CD14-positive monocyte (primary cell): ENCODE measurements at regions not wholly inside any gene's neighbourhood (a gene's known extent, or its start where the extent isn't known, plus 50 kb on each side); places are given as distances from the start of the nearest gene placed in this dataset.

Experiments
- DNase-seq, 3 donors: peaks; one replicate each; pipeline ENCODE4 v3.0.0-alpha.2; 2011 to 2022
- H2AFZ ChIP-seq: 2 replicates; pipeline ENCODE4 v1.6.0; 2012; ENCODE audit warnings: mild to moderate bottlenecking, low read depth, low read length, inconsistent platforms; ENCODE audit not compliant: insufficient read depth, poor library complexity, severe bottlenecking
- H3K27ac ChIP-seq, 2 donors: 1 replicate in 1 of 2; 2 replicates in 1 of 2; pipeline ENCODE4 v1.5.1; 2012 to 2013; ENCODE audit warnings: low read length in 2 of 2, control low read depth in 1 of 2, inconsistent platforms in 1 of 2, low read depth in 1 of 2, mild to moderate bottlenecking in 1 of 2
- H3K27me3 ChIP-seq, 2 donors: one replicate each; pipeline versions ENCODE4 v1.6.0 to v1.6.1; 2011 to 2013; ENCODE audit warnings: low read length in 2 of 2; ENCODE audit not compliant: control insufficient read depth in 2 of 2, insufficient read depth in 2 of 2
- H3K36me3 ChIP-seq, 2 donors: replicated peaks in 1 of 2; 1 replicate in 1 of 2; 2 replicates in 1 of 2; pipeline versions ENCODE4 v1.5.1 to v1.6.1; 2012 to 2013; ENCODE audit warnings: low read length in 2 of 2, control low read depth in 1 of 2, inconsistent platforms in 1 of 2, mild to moderate bottlenecking in 1 of 2; ENCODE audit not compliant: insufficient read depth in 2 of 2, control insufficient read depth in 1 of 2
- H3K4me1 ChIP-seq, 2 donors: 1 replicate in 1 of 2; 2 replicates in 1 of 2; pipeline versions ENCODE4 v1.5.1 to v1.6.1; 2012 to 2013; ENCODE audit warnings: low read length in 2 of 2, control low read depth in 1 of 2, inconsistent platforms in 1 of 2, mild to moderate bottlenecking in 1 of 2, moderate library complexity in 1 of 2; ENCODE audit not compliant: insufficient read depth in 2 of 2, control insufficient read depth in 1 of 2
- H3K4me2 ChIP-seq: replicated peaks from 2 replicates; pipeline ENCODE3; 2012; ENCODE audit warnings: low read length, moderate library complexity, mild to moderate bottlenecking; ENCODE audit not compliant: poor library complexity, severe bottlenecking; ENCODE audit errors: extremely low read depth
- H3K4me3 ChIP-seq, 3 experiments: fragments of 200-600 bp in 1 of 3; sonication (generic) in 1 of 3; replicated peaks in 1 of 3; 1 replicate in 2 of 3; 2 replicates in 1 of 3; pipeline ENCODE4 v1.5.1; 2011 to 2013; ENCODE audit warnings: low read length in 3 of 3, mild to moderate bottlenecking in 3 of 3, control low read depth in 2 of 3, low read depth in 2 of 3, inconsistent platforms in 1 of 3, moderate library complexity in 1 of 3
- H3K79me2 ChIP-seq: 2 replicates; pipeline ENCODE4 v1.6.0; 2012; ENCODE audit warnings: mild to moderate bottlenecking, control low read depth, inconsistent platforms, low read length, moderate library complexity; ENCODE audit not compliant: insufficient read depth
- H3K9ac ChIP-seq: 2 replicates; pipeline ENCODE4 v1.6.0; 2017; ENCODE audit warnings: low read length, mild to moderate bottlenecking; ENCODE audit not compliant: insufficient read depth, poor library complexity, severe bottlenecking
- H3K9me3 ChIP-seq, 2 donors: replicated peaks in 1 of 2; 1 replicate in 1 of 2; 2 replicates in 1 of 2; pipeline versions ENCODE4 v1.5.1 to v1.6.1; 2012 to 2013; ENCODE audit warnings: low read length in 2 of 2, control low read depth in 1 of 2; ENCODE audit not compliant: control insufficient read depth in 1 of 2, insufficient read depth in 1 of 2
- H4K20me1 ChIP-seq: 2 replicates; pipeline ENCODE4 v1.6.0; 2012; ENCODE audit warnings: mild to moderate bottlenecking, low read length, control low read depth, moderate library complexity; ENCODE audit not compliant: insufficient read depth
- H3K27ac Mint-ChIP-seq, 7 donors: one replicate each; pipeline ENCODE4 v1.8.0; 2020; ENCODE audit warnings: mild to moderate bottlenecking in 7 of 7, mixed read lengths in 7 of 7, moderate library complexity in 6 of 7, inconsistent platforms in 2 of 7
- H3K27me3 Mint-ChIP-seq, 3 donors: one replicate each; pipeline ENCODE4 v1.8.0; 2021 to 2022; ENCODE audit warnings: low read depth in 3 of 3, mild to moderate bottlenecking in 3 of 3, mixed read lengths in 3 of 3, moderate library complexity in 3 of 3, inconsistent platforms in 1 of 3
- H3K36me3 Mint-ChIP-seq, 2 donors: one replicate each; pipeline ENCODE4 v1.8.0; 2020; ENCODE audit warnings: mixed read lengths in 2 of 2, inconsistent platforms in 1 of 2, mild to moderate bottlenecking in 1 of 2
- H3K4me1 Mint-ChIP-seq: one replicate; pipeline ENCODE4 v1.8.0; 2020; ENCODE audit warnings: mild to moderate bottlenecking, mixed read lengths
- H3K4me3 Mint-ChIP-seq, 2 donors: one replicate each; pipeline ENCODE4 v1.8.0; 2020; ENCODE audit warnings: mild to moderate bottlenecking in 2 of 2, mixed read lengths in 2 of 2, moderate library complexity in 1 of 2
- H3K9me3 Mint-ChIP-seq, 7 donors: one replicate each; pipeline ENCODE4 v1.8.0; 2020 to 2022; ENCODE audit warnings: mixed read lengths in 7 of 7, mild to moderate bottlenecking in 6 of 7, moderate library complexity in 6 of 7, inconsistent platforms in 2 of 7
- WGBS: methylation state at CpG from one replicate; pipeline ENCODE4 v1.1.5; 2013; ENCODE audit warnings: missing lambda C conversion rate; ENCODE audit not compliant: insufficient coverage; 5-methylcytosine and 5-hydroxymethylcytosine counted together
- intact Hi-C, 2 donors: fragments of 100-400 bp; cut with micrococcal nuclease; formaldehyde crosslinking; loops; one replicate each; pipeline versions ENCODE4 v1.15.0 to v1.15.1; 2023
- TF ChIP-seq, protein P1 (sequence below): fragments of 200-600 bp; IDR thresholded peaks from one replicate; pipeline ENCODE4 v1.8.0; 2022; ENCODE audit warnings: antibody characterized with exemption, mild to moderate bottlenecking

DNA sequence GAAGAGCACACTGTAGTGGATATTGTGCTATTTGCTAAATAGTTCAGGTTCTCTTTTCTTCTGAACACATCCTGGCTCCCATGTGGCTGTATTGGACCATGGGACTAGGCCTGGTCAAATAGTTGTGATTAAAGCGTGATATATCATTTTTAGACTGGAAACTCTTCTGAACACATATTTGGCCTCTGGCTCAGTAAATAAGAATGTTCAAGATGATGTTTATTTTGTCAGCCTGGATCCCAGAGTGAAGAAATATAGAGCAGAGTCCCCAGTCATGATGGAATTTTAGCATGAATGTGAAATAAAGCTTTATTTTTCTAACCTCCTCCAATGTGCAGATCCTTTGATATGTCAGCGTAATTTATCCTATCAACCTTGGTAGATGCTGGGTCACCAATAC lies 542.6 kb downstream of the ADGRL2 start:
- TF ChIP-seq, protein P1, sequence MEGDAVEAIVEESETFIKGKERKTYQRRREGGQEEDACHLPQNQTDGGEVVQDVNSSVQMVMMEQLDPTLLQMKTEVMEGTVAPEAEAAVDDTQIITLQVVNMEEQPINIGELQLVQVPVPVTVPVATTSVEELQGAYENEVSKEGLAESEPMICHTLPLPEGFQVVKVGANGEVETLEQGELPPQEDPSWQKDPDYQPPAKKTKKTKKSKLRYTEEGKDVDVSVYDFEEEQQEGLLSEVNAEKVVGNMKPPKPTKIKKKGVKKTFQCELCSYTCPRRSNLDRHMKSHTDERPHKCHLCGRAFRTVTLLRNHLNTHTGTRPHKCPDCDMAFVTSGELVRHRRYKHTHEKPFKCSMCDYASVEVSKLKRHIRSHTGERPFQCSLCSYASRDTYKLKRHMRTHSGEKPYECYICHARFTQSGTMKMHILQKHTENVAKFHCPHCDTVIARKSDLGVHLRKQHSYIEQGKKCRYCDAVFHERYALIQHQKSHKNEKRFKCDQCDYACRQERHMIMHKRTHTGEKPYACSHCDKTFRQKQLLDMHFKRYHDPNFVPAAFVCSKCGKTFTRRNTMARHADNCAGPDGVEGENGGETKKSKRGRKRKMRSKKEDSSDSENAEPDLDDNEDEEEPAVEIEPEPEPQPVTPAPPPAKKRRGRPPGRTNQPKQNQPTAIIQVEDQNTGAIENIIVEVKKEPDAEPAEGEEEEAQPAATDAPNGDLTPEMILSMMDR: no peak
- Mint-ChIP-seq H3K4me3 (no peak overlapping the region), H3K36me3 (no peaks in the 10 kb centered on the region), H3K27ac (no peak overlapping the region), H3K27me3 (peaks cover 0 to 2% (median 0%) of the 10 kb centered on the region in 3 donors), H3K4me1 (no peaks in the 10 kb centered on the region), H3K9me3 (peaks cover 0 to 5% (median 3%) of the 10 kb centered on the region in 7 donors)
- Histone ChIP-seq H2AFZ (no peak overlapping the region), H3K4me2 (no peak overlapping the region), H3K4me3 (no peak overlapping the region), H3K27ac (no peak overlapping the region), H3K4me1 (no peaks in the 10 kb centered on the region), H3K27me3 (no peaks in the 10 kb centered on the region), H3K79me2 (no peaks in the 10 kb centered on the region), H3K9me3 (no peaks in the 10 kb centered on the region), H3K9ac (no peak overlapping the region), H3K36me3 (no peaks in the 10 kb centered on the region), H4K20me1 (no peaks in the 10 kb centered on the region)
- no peak for DNase-seq
- 83% methylated on average over 1 of the region's 2 CpGs for WGBS
- intact Hi-C loops: no loop called here

DNA sequence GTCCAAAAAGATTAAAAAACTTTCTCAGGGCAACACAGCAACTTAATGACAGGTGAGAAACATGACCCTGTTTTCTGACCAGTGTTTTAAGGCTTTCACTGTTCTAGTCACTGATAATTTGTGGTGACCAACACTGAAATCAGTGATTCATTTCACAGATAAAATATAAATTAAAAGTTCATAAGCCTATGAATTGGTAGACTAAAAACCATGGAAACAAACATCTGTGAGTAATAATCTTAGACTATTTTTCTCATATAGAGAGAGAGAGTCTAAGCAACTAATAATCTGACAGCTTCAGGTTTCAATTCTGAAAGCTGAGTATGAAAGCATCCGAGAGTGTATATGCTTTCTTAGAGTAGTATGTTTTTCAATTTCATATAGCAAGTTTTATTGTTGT lies 536.9 kb downstream of the ADGRL2 start:
- H3K9ac ChIP-seq: no peak overlapping the region
- Mint-ChIP-seq H3K4me1 (peaks cover 3% of the 10 kb centered on the region), H3K36me3 (no peaks in the 10 kb centered on the region), H3K27me3 (peaks cover 0 to 2% (median 0%) of the 10 kb centered on the region in 3 donors), H3K27ac (no peak overlapping the region), H3K9me3 (peaks cover 0 to 6% (median 0%) of the 10 kb centered on the region in 7 donors), H3K4me3 (no peak overlapping the region)
- H3K9me3 ChIP-seq: no peaks in the 10 kb centered on the region
- no CpG with 5 or more reads among the region's 1 CpG for WGBS
- no peaks in the 10 kb centered on the region for H3K27me3 ChIP-seq
- no peak overlapping the region for H3K4me3 ChIP-seq
- H2AFZ ChIP-seq: no peak overlapping the region
- H3K27ac ChIP-seq: no peak overlapping the region
- TF ChIP-seq, protein P1: no peak
- no peaks in the 10 kb centered on the region for H4K20me1 ChIP-seq
- no peak for DNase-seq
- intact Hi-C loops: no loop called here
- H3K4me1 ChIP-seq: no peaks in the 10 kb centered on the region
- no peaks in the 10 kb centered on the region for H3K79me2 ChIP-seq
- H3K4me2 ChIP-seq: no peak overlapping the region
- H3K36me3 ChIP-seq: no peaks in the 10 kb centered on the region
